ENCODE measurements at regions not wholly inside any gene's neighbourhood (a gene's known extent, or its start where the extent isn't known, plus 50 kb on each side); places are given as distances from the start of the nearest gene placed in this dataset.

- DNase-seq = no peak
Observed at GRCh38 chr11:127195501-127196120, 195.0 kb upstream of the KIRREL3 start.

- DNase-seq = no peak
Observed at GRCh38 chr11:127194521-127194920, 194.0 kb upstream of the KIRREL3 start.

- DNase-seq = no peak
Observed at GRCh38 chr11:127193950-127194349, 193.4 kb upstream of the KIRREL3 start.

- DNase-seq = no peak
Observed at GRCh38 chr11:127191689-127192088, 191.1 kb upstream of the KIRREL3 start.

GRCh38 chr11:127191261-127191660 is 190.7 kb upstream of the KIRREL3 start:
- DNase-seq = no peak

GRCh38 chr11:127182586-127183203 is 182.1 kb upstream of the KIRREL3 start:
- DNase-seq = no peak

GRCh38 chr11:127157225-127157624 is 156.7 kb upstream of the KIRREL3 start:
- DNase-seq = no peak

GRCh38 chr11:127149410-127149809 is 148.8 kb upstream of the KIRREL3 start:
- DNase-seq = no peak

GRCh38 chr11:127143251-127143650 is 142.7 kb upstream of the KIRREL3 start:
- DNase-seq = no peak

GRCh38 chr11:127138613-127139012 is 138.0 kb upstream of the KIRREL3 start:
- no peak for DNase-seq

GRCh38 chr11:127137771-127138280 is 137.3 kb upstream of the KIRREL3 start:
- DNase-seq = no peak

GRCh38 chr11:127136438-127136837 is 135.9 kb upstream of the KIRREL3 start:
- DNase-seq = no peak

- DNase-seq = no peak
Observed at GRCh38 chr11:127135256-127135655, 134.7 kb upstream of the KIRREL3 start.

- DNase-seq = no peak
Observed at GRCh38 chr11:127133061-127133460, 132.5 kb upstream of the KIRREL3 start.

GRCh38 chr11:127130321-127130720 is 129.8 kb upstream of the KIRREL3 start:
- no peak for DNase-seq

GRCh38 chr11:127126986-127127385 is 126.4 kb upstream of the KIRREL3 start:
- no peak for DNase-seq

GRCh38 chr11:127119356-127119755 is 118.8 kb upstream of the KIRREL3 start:
- no peak for DNase-seq

GRCh38 chr11:127118811-127119210 is 118.2 kb upstream of the KIRREL3 start:
- no peak for DNase-seq

GRCh38 chr11:127117231-127117739 is 116.7 kb upstream of the KIRREL3 start:
- no peak for DNase-seq

GRCh38 chr11:127115844-127116243 is 115.3 kb upstream of the KIRREL3 start:
- DNase-seq = no peak

GRCh38 chr11:127114035-127114434 is 113.5 kb upstream of the KIRREL3 start:
- DNase-seq = no peak

GRCh38 chr11:127110542-127110941 is 110.0 kb upstream of the KIRREL3 start:
- no peak for DNase-seq

GRCh38 chr11:127109796-127110480 is 109.4 kb upstream of the KIRREL3 start:
- DNase-seq = no peak

GRCh38 chr11:127108838-127109237 is 108.3 kb upstream of the KIRREL3 start:
- no peak for DNase-seq
